ENCODE measurements at regions not wholly inside any gene's neighbourhood (a gene's known extent, or its start where the extent isn't known, plus 50 kb on each side); places are given as distances from the start of the nearest gene placed in this dataset.

DNA sequence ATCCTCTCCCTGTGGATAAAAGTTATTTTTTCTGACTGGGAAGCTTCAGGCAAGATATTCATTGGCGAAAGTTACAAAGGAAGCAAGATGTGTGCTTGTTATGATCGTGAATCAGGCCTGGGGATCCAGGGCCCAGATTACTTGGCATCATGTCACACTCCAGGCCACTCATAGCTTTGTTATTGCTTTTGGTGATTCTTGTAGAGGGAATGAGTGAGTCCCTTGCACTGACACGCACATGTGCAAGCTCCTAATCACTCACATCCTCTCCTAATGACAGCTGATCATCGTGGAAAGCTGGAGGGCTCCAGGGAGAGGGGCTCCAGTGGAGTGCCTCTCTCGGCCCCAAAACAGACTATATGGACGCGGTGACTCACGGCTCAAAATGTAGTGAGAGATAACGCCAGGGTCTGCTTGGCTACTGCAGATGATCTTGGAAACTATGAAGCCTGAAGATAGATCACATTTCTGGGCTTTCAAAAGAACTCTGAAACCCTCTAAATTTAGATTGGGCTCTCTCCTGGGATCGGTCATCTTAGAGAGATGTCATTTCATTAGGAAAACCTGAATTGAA lies 481.1 kb upstream of the USP24 start:
- TF ChIP-seq, protein P1, sequence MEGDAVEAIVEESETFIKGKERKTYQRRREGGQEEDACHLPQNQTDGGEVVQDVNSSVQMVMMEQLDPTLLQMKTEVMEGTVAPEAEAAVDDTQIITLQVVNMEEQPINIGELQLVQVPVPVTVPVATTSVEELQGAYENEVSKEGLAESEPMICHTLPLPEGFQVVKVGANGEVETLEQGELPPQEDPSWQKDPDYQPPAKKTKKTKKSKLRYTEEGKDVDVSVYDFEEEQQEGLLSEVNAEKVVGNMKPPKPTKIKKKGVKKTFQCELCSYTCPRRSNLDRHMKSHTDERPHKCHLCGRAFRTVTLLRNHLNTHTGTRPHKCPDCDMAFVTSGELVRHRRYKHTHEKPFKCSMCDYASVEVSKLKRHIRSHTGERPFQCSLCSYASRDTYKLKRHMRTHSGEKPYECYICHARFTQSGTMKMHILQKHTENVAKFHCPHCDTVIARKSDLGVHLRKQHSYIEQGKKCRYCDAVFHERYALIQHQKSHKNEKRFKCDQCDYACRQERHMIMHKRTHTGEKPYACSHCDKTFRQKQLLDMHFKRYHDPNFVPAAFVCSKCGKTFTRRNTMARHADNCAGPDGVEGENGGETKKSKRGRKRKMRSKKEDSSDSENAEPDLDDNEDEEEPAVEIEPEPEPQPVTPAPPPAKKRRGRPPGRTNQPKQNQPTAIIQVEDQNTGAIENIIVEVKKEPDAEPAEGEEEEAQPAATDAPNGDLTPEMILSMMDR (IDR thresholded peaks at IDR 0.05) = no peak
- TF ChIP-seq POLR2A (IDR thresholded peaks at IDR 0.05) = no peak
- Histone ChIP-seq H3K4me1 (peaks cover 23% of the 10 kb centered on the region), H3K27me3 (no peaks in the 10 kb centered on the region), H3K4me3 (no peak overlapping the region), H3K36me3 (ENCODE audit: low read depth, missing control alignments) (no peaks in the 10 kb centered on the region), H3K9me3 (no peaks in the 10 kb centered on the region), H3K27ac (no peak overlapping the region)
- 58 to 72% methylated on average over 10 of the region's 10 CpGs for WGBS, 2 donors
- intact Hi-C loops (cut with DNase I; ENCODE audit: low total_unique reads) = no loop called here
- no peak for DNase-seq

DNA sequence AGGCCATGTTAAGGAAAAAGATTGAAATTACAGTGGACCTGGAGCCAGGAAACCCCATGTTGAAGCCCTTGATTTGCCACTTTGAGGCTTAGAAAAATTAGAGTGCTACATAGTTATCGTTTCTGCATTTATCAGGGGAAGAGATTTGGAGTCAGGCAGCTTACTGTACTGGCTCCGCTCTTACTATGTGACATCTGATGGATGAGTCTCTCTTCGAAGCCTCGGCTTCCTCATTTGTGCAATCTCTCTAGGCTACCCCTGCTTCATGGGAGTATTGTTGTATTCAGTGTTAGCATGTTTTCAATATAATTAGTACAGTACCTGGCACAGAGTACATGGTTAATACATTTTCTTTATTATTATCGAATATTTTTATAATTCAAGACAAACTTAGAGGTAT lies 480.4 kb upstream of the USP24 start:
- H3K4me3 ChIP-seq = no peak overlapping the region
- H3K27me3 ChIP-seq = no peaks in the 10 kb centered on the region
- H3K9me3 ChIP-seq = no peaks in the 10 kb centered on the region
- intact Hi-C loops (cut with DNase I; ENCODE audit: low total_unique reads) = no loop called here
- H3K36me3 ChIP-seq (ENCODE audit: low read depth, missing control alignments) = no peaks in the 10 kb centered on the region
- H3K4me1 ChIP-seq = peaks cover 26% of the 10 kb centered on the region
- WGBS, 2 donors = 49 to 64% methylated on average over 5 of the region's 5 CpGs
- TF ChIP-seq, protein P1 (IDR thresholded peaks at IDR 0.05) = no peak
- no peak for TF ChIP-seq POLR2A (IDR thresholded peaks at IDR 0.05)
- DNase-seq = no peak
- no peak overlapping the region for H3K27ac ChIP-seq

DNA sequence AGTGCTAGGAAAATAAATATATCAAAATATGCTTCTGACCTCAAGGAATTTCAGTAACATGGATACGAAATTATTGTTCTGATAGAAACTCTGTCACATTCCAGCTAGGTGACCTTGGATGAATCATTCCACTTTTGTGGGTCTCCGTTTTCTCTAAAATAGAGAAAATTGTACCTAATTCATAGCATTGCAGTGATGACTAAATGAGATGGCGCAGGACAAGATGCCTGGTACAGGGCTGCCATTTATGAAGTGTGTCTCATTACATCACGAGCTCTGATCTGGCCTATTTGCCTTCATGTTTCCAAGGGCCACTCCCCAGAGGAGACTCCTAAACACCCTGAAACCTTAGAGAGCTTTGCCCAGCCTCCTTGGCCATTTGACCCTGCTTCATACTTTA lies 480.0 kb upstream of the USP24 start:
- H3K27me3 ChIP-seq = no peaks in the 10 kb centered on the region
- no peaks in the 10 kb centered on the region for H3K36me3 ChIP-seq (ENCODE audit: low read depth, missing control alignments)
- H3K27ac ChIP-seq = no peak overlapping the region
- DNase-seq = no peak
- 64 to 79% methylated on average over 4 of the region's 4 CpGs for WGBS, 2 donors
- peaks cover 28% of the 10 kb centered on the region for H3K4me1 ChIP-seq
- TF ChIP-seq, protein P1 (IDR thresholded peaks at IDR 0.05) = no peak
- TF ChIP-seq POLR2A (IDR thresholded peaks at IDR 0.05) = no peak
- intact Hi-C loops (cut with DNase I; ENCODE audit: low total_unique reads) = no loop called here
- H3K9me3 ChIP-seq = no peaks in the 10 kb centered on the region
- no peak overlapping the region for H3K4me3 ChIP-seq

DNA sequence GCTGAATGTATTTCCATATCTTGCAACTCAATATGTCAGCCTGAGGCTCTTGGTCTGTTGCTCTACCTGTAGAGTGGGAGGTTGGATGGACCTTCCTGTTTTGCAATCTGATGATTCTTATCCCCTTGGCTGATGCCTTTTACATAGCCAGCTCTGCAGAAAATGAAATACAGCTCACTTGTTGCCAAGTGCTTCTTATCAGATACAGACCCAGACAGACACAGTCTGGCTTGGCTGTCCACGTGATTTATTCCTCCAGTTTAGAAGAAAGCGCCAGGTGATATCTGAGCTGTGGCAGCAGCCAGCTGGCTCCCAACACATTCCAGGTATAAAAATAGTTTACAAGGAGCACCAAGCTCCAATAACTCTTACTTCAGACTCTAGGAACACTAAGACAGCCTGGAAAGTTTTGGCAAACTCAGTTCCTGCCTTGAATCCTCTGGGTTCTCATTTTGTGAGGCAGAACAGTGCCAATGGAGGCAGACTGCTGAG lies 479.2 kb upstream of the USP24 start:
- Histone ChIP-seq H3K27ac (no peak overlapping the region), H3K36me3 (ENCODE audit: low read depth, missing control alignments) (no peaks in the 10 kb centered on the region), H3K4me1 (peaks cover 28% of the 10 kb centered on the region), H3K9me3 (no peaks in the 10 kb centered on the region), H3K4me3 (no peak overlapping the region), H3K27me3 (no peaks in the 10 kb centered on the region)
- TF ChIP-seq POLR2A (IDR thresholded peaks at IDR 0.05) = no peak
- TF ChIP-seq, protein P1 (IDR thresholded peaks at IDR 0.05) = no peak
- DNase-seq = peak; percentile 77
- intact Hi-C loops (cut with DNase I; ENCODE audit: low total_unique reads) = no loop called here
- 29 to 46% methylated on average over 2 of the region's 2 CpGs for WGBS, 2 donors

DNA sequence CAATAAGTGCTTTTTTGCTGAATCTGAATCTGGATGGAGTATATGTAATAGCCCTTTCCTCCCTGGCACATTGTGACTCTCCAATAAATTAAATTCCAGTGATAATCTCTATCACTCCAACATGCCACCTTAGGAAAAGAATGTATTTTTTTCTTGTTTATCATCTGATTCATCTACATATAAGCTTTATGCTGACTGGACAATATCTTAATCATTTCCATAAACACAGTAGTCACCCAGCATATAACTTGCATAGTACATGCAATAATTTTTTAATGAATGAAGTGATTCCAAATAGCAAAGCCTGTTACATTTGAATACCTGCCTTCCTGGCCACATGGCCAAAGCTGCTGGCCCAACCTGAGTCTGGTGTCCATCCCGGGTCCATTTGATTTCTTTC lies 477.6 kb upstream of the USP24 start:
- H3K27ac ChIP-seq = no peak overlapping the region
- no peak overlapping the region for H3K4me3 ChIP-seq
- no peaks in the 10 kb centered on the region for H3K36me3 ChIP-seq (ENCODE audit: low read depth, missing control alignments)
- 89 to 90% methylated on average over 1 of the region's 1 CpG for WGBS, 2 donors
- intact Hi-C loops (cut with DNase I; ENCODE audit: low total_unique reads) = no loop called here
- DNase-seq = no peak
- H3K9me3 ChIP-seq = no peaks in the 10 kb centered on the region
- no peaks in the 10 kb centered on the region for H3K27me3 ChIP-seq
- peaks cover 28% of the 10 kb centered on the region for H3K4me1 ChIP-seq
- TF ChIP-seq POLR2A (IDR thresholded peaks at IDR 0.05) = no peak
- TF ChIP-seq, protein P1 (IDR thresholded peaks at IDR 0.05) = no peak

Data from testis (tissue), 2 donors.